HG03442 (cell line): ENCODE measurements at regions not wholly inside any gene's neighbourhood (a gene's known extent, or its start where the extent isn't known, plus 50 kb on each side); places are given as distances from the start of the nearest gene placed in this dataset.

Experiments
- ATAC-seq: cut with Tn5 transposase; IDR thresholded peaks from one replicate; pipeline ENCODE4 v1.9.1; 2021; ENCODE audit warnings: mild to moderate bottlenecking, moderate library complexity; ENCODE audit not compliant: unreplicated experiment

DNA sequence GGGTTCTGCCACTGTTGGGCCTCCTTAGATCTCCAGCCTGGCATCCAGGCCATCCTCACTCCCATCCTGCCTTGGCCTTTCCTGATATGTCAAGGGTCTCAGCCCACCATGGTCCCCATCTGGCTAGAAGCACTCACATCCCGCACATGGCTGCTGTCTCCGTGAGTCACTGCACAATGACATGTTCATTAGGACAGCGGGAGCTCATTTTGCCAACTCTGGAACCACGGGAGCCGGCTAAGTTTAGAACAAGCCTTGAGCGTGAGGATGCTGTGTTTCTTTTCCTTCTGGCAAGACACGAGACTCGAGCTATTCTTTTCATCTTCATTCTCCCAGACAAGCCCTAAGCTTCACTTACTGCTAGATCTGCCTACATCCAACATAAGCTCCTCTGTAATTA, 65.7 kb upstream of the KSR1 start:
- no peak for ATAC-seq

DNA sequence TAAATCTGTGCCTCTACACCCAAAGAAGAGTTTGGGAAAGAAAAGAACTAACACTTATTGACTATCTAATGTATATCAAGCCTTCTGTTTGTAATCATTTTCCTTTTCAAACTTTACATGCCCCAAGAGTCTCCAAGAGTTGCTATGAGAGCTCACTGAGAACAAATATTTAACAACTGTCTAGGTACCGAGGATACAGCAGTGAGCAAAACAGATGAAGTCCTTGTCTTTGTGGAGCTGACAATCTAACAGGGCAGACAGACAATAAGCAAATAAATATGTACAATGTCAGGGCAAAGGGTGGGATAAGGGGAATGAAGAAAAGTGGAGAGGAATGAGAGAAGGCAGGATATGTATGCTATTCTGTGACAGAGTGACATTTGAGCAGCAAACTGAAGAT, 64.8 kb upstream of the KSR1 start:
- ATAC-seq, result no peak

- ATAC-seq, result no peak
Observed at GRCh38 chr17:27396045-27396444, 60.2 kb upstream of the KSR1 start.

DNA sequence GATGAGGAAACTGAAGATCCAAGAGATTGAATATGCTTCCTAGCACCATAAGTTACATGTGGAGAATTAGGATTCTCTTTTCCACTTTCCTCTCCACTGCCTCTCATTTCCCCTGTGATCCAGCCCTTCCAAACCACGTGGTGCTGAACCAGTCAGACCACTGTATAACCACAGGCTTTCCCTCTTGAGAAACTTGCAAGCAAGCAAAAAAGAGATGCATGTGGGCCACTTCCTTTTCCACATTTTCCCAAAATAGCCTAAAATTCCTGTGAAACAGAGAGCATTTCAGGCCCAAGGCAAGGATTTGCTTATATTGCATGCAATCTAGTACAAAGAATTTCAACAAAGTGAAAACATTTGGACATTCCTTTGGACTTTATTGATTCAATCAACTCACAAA, 59.3 kb upstream of the KSR1 start:
- ATAC-seq, result no peak

DNA sequence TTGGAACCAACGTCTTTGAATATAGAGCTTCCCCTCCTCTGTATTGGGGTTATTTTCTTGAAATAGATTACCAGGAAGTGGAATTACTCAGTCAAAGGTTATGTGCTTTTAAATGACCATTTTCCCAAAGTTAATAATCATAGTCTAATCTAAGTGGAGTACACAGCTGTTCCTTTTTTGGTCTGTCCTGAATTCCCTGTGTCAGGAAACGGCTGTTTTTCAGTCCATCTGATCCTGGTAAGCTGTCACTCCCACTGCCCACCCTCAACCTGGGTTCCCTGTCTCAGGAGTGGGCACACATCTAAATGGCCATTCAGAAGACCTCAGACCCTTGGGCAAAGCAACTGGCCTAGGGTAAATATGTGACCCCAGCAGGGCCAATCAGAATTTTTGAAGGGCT, 57.6 kb upstream of the KSR1 start:
- no peak for ATAC-seq

GRCh38 chr17:27400991-27401390, 55.3 kb upstream of the KSR1 start:
- ATAC-seq, result no peak

- no peak for ATAC-seq
Observed at GRCh38 chr17:27402943-27403342, 53.3 kb upstream of the KSR1 start.

- ATAC-seq, result no peak
Observed at GRCh38 chr17:27403480-27404005, 52.7 kb upstream of the KSR1 start.

- no peak for ATAC-seq
Observed at GRCh38 chr17:27404676-27405075, 51.6 kb upstream of the KSR1 start.
